ENCODE measurements at regions not wholly inside any gene's neighbourhood (a gene's known extent, or its start where the extent isn't known, plus 50 kb on each side); places are given as distances from the start of the nearest gene placed in this dataset.

- ATAC-seq: no peak
- Mint-ChIP-seq H3K9me3 (peaks cover 0 to 6% of the 10 kb centered on the region in 2 donors), H3K4me3 (no peak overlapping the region), H3K4me1 (no peaks in the 10 kb centered on the region), H3K27me3 (peaks cover 9% of the 10 kb centered on the region), H3K27ac (no peak overlapping the region)
- DNase-seq: no peak
These were observed 138.1 kb upstream of the MEF2C start for GRCh38 chr5:89020926-89021610.

DNA sequence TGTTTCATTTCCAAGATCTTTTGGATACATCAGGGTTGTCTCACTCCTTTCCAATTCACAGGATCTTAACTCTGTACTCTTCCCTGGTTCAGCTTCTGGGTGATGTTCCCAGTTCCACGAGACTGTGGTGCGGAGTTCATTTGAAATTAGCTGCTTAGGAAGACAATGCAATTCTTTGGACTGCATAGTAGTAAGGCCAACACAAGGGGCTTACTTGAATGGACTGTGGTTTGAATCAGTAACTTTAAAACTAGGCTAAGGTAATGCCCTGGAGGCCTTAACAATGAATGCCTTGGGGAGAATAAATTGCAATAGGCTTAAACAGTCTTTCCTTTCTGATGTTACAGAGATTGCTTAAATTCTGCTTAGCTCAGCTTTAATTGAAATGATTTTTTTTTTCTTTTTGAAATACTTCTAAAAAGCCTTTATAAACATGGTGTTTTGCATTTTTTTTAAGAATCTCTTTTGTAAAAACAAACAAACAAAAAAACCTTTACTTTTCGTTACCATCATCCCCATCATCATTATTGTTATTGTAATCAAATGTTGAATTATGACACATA lies 133.8 kb upstream of the MEF2C start:
- Mint-ChIP-seq H3K27me3 (peaks cover 15% of the 10 kb centered on the region), H3K27ac (no peak overlapping the region), H3K9me3 (no peaks in the 10 kb centered on the region), H3K4me3 (no peak overlapping the region), H3K4me1 (no peaks in the 10 kb centered on the region)
- no peak for ATAC-seq
- no peak for DNase-seq

DNA sequence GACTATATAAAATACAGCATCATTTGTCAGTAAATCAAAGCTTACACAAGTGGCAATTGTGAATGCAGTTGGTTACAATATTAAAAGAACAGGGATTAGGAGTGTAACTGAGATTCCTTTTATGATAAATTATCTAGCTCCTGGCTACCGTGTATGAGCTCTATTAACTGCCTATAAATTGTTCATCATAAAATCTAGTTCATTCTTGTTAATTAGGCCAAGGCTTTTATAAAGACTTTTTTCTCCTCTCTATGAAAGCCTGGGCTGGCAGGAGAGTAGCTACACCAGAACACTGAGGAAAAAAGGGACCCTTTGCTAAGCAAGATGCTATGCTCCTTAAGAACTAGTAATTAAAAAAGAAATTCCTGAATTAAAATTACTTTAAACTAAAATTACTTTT lies 132.4 kb upstream of the MEF2C start:
- H3K9me3 Mint-ChIP-seq: no peaks in the 10 kb centered on the region
- ATAC-seq (no peak), DNase-seq (no peak)
- H3K27me3 Mint-ChIP-seq: peaks cover 18% of the 10 kb centered on the region
- no peaks in the 10 kb centered on the region for H3K4me1 Mint-ChIP-seq
- no peak overlapping the region for H3K27ac Mint-ChIP-seq
- H3K4me3 Mint-ChIP-seq: no peak overlapping the region

- Mint-ChIP-seq H3K27me3 (peaks cover 16% of the 10 kb centered on the region), H3K27ac (no peak overlapping the region), H3K4me3 (no peak overlapping the region), H3K4me1 (no peaks in the 10 kb centered on the region), H3K9me3 (no peaks in the 10 kb centered on the region)
- ATAC-seq: no peak
- DNase-seq: no peak
These were observed 129.1 kb upstream of the MEF2C start for GRCh38 chr5:89011778-89012711.

DNA sequence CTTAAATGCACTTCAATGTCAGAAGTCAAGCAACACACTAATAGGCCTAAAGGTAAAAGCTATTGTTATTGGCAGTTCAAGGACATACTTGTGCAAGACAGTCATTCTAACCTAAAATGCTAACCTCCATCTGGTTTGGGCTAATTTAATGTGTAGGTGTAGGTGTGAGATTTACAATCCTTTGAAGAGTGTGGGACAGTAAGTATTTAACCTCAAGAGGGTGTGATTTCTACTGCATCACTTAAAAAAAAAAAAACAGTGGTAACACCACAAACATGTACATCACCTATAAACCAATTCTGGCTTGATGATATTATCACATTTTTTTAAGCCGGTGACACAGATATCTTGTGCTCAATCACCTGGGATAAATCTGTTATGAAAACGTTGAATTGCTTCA lies 127.5 kb upstream of the MEF2C start:
- H3K4me3 Mint-ChIP-seq: no peak overlapping the region
- H3K27ac Mint-ChIP-seq: no peak overlapping the region
- H3K9me3 Mint-ChIP-seq: no peaks in the 10 kb centered on the region
- ATAC-seq: no peak
- H3K4me1 Mint-ChIP-seq: no peaks in the 10 kb centered on the region
- no peak for DNase-seq
- H3K27me3 Mint-ChIP-seq: peaks cover 16% of the 10 kb centered on the region

DNA sequence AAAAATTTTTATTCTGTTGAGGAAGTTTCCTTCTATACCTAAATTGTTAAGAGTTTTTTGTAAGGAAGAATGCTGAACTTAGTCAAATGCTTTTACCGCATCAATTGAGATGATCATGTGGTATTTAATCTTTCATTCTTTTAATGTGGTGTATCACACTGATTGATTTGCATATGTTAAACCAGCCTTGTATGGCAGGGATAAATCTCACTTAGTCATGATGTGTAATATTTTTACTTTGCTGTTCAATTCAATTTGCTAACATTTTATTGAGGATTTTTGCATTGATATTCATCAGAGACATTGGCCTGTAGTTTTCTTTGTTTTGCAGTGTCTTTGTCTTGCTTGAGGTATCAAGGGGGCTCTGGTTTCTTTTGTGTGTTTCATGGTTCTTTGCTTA lies 125.3 kb upstream of the MEF2C start:
- Mint-ChIP-seq H3K4me1 (no peaks in the 10 kb centered on the region), H3K9me3 (no peaks in the 10 kb centered on the region), H3K4me3 (no peak overlapping the region), H3K27me3 (peaks cover 16% of the 10 kb centered on the region), H3K27ac (no peak overlapping the region)
- DNase-seq (no peak), ATAC-seq (no peak)

DNA sequence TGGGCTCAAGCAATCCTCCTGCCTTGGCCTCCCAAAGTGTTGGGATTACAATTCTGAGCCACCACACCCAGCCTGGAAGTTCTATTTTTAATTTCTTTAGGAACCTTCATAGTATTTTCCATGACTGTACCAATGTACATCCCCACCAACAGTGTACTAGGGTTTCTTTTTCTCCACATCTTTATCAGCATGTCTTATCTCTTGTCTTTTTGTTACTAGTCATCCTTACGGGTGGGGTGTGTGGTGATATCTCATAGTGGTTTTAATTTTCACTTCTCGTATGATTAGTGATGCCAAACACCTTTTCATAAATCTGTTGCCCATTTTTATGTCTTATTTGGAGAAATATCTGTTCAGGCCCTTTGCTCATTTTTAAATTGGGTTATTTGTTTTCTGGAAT lies 123.0 kb upstream of the MEF2C start:
- Mint-ChIP-seq H3K27me3 (peaks cover 7% of the 10 kb centered on the region), H3K4me1 (no peaks in the 10 kb centered on the region), H3K9me3 (no peaks in the 10 kb centered on the region), H3K4me3 (no peak overlapping the region), H3K27ac (no peak overlapping the region)
- ATAC-seq (no peak), DNase-seq (no peak)

- no peak for DNase-seq
- Mint-ChIP-seq H3K4me3 (no peak overlapping the region), H3K4me1 (no peaks in the 10 kb centered on the region), H3K9me3 (no peaks in the 10 kb centered on the region), H3K27ac (no peak overlapping the region), H3K27me3 (peaks cover 1% of the 10 kb centered on the region)
- no peak for ATAC-seq
These were observed 121.4 kb upstream of the MEF2C start for GRCh38 chr5:89004379-89004778.

DNA sequence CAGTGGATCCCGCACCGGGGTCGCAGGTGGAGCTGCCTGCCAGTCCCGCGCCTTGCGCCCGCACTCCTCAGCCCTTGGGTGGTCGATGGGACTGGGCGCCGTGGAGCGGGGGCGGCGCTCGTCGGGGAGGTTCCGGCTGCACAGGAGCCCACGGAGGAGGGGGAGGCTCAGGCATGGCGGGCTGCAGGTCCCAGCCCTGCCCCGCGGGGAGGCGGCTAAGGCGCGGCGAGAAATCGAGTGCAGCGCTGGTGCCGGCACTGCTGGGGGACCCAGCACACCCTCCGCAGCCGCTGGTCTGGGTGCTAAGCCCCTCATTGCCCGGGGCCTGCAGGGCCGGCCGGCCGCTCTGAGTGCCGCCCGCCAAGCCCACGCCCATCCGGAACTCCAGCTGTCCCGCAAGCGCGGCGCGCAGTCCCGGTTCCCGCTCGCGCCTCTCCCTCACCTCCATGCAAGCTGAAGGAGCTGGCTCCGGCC lies 120.6 kb upstream of the MEF2C start:
- no peaks in the 10 kb centered on the region for H3K27me3 Mint-ChIP-seq
- H3K4me3 Mint-ChIP-seq: no peak overlapping the region
- H3K27ac Mint-ChIP-seq: no peak overlapping the region

DNA sequence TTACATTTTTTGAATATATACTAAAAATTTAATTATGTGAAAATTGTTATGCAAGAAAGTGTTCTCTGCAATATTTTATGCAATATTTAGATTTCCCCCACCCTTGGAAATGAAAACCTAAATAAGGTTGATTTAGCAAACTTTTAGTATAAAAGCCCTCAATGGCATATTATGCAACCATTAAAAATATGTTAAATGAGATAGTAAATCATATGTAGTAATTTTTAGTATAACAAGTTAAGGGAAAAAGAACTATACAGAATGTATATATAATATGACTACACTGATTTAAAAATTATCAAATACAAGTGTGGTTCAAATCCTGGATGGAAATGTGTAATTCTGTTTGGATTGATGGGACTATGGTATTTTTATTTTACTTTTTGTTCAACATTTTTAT lies 116.9 kb upstream of the MEF2C start:
- Mint-ChIP-seq H3K4me1 (no peaks in the 10 kb centered on the region), H3K4me3 (no peak overlapping the region), H3K27me3 (no peaks in the 10 kb centered on the region), H3K27ac (no peak overlapping the region), H3K9me3 (no peaks in the 10 kb centered on the region)
- no peak for ATAC-seq
- no peak for DNase-seq

More for the DNA sequence above, 120.6 kb upstream of the MEF2C start:
- no peak for ATAC-seq
- no peaks in the 10 kb centered on the region for H3K9me3 Mint-ChIP-seq
- DNase-seq: no peak
- no peaks in the 10 kb centered on the region for H3K4me1 Mint-ChIP-seq

DNA sequence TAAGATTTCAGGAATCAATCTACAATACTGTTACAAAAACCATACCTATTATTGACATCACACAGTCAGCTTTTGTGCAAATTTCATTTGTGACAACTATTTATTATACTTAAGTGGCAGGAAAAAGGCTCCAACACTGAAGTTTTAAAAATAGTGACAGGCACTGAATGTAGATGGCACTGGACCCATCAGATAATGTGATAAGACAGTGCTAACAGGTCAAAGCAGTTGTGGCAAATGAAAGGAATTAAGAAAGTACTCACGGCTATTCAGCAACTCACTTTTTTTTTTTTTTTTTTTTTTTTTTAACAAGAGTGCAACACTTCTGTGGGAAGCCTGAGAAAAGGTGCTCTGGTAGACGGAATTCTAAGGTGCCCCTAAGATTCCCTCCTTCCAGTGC lies 115.0 kb upstream of the MEF2C start:
- Mint-ChIP-seq H3K4me3 (no peak overlapping the region), H3K27ac (no peak overlapping the region), H3K27me3 (peaks cover under 1% of the 10 kb centered on the region), H3K9me3 (no peaks in the 10 kb centered on the region), H3K4me1 (no peaks in the 10 kb centered on the region)
- DNase-seq (no peak), ATAC-seq (no peak)

- peaks cover 8% of the 10 kb centered on the region for H3K27me3 Mint-ChIP-seq
- H3K4me3 Mint-ChIP-seq: no peak overlapping the region
- DNase-seq (no peak), ATAC-seq (no peak)
- no peak overlapping the region for H3K27ac Mint-ChIP-seq
- peaks cover 0 to 4% of the 10 kb centered on the region in 2 donors for H3K9me3 Mint-ChIP-seq
- peaks cover 10% of the 10 kb centered on the region for H3K4me1 Mint-ChIP-seq
These were observed 101.1 kb upstream of the MEF2C start for GRCh38 chr5:88984040-88984439.

DNA sequence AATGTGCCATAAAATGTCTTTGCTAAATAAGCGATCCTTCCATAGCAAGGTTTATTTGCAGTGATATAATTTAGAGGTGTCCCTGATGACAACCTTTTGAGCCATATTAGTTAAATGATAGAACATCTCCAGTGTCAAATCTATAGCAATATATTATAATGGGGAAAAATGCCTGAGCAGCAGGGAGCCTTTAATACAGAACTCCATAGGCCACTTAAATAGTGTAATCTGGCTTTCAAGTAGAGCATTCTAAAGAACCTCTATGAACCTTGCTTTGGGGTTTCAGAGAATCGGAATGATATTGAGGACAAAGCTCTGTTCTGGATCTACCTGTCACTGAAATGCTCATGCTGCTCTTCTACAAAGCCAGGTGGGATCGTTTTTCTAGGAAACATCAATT lies 96.7 kb upstream of the MEF2C start:
- no peak for ATAC-seq

DNA sequence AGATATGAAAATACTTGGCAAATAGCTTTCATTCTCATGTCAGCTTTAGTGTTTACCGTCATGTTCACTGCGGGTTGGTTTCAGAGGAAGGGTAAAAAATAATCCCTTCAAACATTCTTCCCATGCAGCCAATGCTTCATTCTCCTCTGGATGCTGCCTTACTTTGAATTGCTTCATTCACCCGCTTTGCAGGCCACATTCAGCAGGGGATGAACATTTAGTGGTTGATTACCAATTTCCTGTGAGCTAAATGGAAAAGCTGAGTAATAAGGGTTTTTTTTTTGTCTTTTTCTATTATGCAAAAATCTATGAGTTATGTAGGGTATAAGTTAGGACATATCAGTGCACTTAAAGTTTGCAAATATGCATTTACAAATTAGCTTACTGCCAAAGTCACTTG lies 96.3 kb upstream of the MEF2C start:
- Mint-ChIP-seq H3K27ac (peak overlapping the region; percentile 80 to 89), H3K4me3 (peak overlapping the region in 1 of 2 donors; percentile 56), H3K27me3 (no peaks in the 10 kb centered on the region), H3K9me3 (no peaks in the 10 kb centered on the region), H3K4me1 (peaks cover 23% of the 10 kb centered on the region)
- ATAC-seq: peak; percentile 87
- peak; percentile 13 to 28 for DNase-seq

More for the DNA sequence above, 96.7 kb upstream of the MEF2C start:
- Mint-ChIP-seq H3K4me1 (peaks cover 23% of the 10 kb centered on the region), H3K27me3 (no peaks in the 10 kb centered on the region), H3K27ac (no peak overlapping the region), H3K4me3 (no peak overlapping the region), H3K9me3 (no peaks in the 10 kb centered on the region)
- no peak for DNase-seq

DNA sequence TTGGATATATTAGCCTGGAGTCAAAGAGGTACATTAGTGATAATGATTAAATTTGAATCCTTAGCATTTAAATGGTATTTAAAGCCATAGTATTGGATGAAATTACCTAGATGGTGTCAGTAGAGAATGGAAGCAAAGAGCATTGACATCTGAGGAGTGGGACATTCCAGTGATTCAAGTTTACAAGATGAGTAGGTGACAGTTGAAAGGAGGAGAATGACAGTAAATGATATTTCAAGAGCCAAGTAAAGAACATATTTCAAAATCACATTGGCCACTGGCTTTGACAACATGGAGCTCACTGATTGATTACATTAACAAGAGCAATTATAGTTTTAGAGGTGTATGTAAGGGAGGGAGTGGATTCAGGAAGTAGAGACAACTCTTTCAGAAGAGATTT lies 93.9 kb upstream of the MEF2C start:
- H3K9me3 Mint-ChIP-seq: no peaks in the 10 kb centered on the region
- H3K4me1 Mint-ChIP-seq: peaks cover 23% of the 10 kb centered on the region
- peaks cover 4% of the 10 kb centered on the region for H3K27me3 Mint-ChIP-seq
- peak overlapping the region in 1 of 2 donors; percentile 8 for H3K27ac Mint-ChIP-seq
- ATAC-seq (no peak), DNase-seq (no peak)
- no peak overlapping the region for H3K4me3 Mint-ChIP-seq

All from stimulated activated naive CD8-positive, alpha-beta T cell treated with anti-CD3 and anti-CD28 coated beads, Interleukin-15, amount 100 ng/mL, for 72 hours (primary cell).